Epithelial cell of esophagus (primary cell): ENCODE measurements at regions not wholly inside any gene's neighbourhood (a gene's known extent, or its start where the extent isn't known, plus 50 kb on each side); places are given as distances from the start of the nearest gene placed in this dataset.
A peak's percentile ranks its signal among the peaks of the same experiment; 100 is the strongest.
"Not testable (repeated sequence)": the region's sequence is repeated elsewhere in the genome, so short reads cannot be mapped to it uniquely, and the experiment has no call there.

ENCODE experiments used
- DNase-seq: peaks from one replicate; pipeline ENCODE4 v3.0.0; 2010; ENCODE audit warnings: low read depth
- H3K4me3 ChIP-seq: 2 replicates; pipeline ENCODE4 v1.5.1; 2011; ENCODE audit warnings: mild to moderate bottlenecking, low read length, control low read depth
- CTCF ChIP-seq: IDR thresholded peaks from 2 replicates; pipeline ENCODE4 v1.5.1; 2011; ENCODE audit warnings: low read depth, mild to moderate bottlenecking, low read length, control low read depth, inconsistent platforms; ENCODE audit not compliant: insufficient read depth; ENCODE audit errors: missing control alignments

GRCh38 chr20:4465855-4466545 is 216.9 kb upstream of the ADRA1D start:
- no peak for DNase-seq
- no peak for TF ChIP-seq CTCF
- no peak overlapping the region for H3K4me3 ChIP-seq

GRCh38 chr20:4465212-4465611 is 216.1 kb upstream of the ADRA1D start:
- no peak for DNase-seq
- H3K4me3 ChIP-seq: no peak overlapping the region
- no peak for TF ChIP-seq CTCF

- H3K4me3 ChIP-seq: not testable (repeated sequence)
- peak; percentile 33 for DNase-seq
Measured at GRCh38 chr20:4462801-4463200, 213.7 kb upstream of the ADRA1D start.

GRCh38 chr20:4459081-4459480 is 210.0 kb upstream of the ADRA1D start:
- no peak overlapping the region for H3K4me3 ChIP-seq
- no peak for TF ChIP-seq CTCF
- DNase-seq: peak; percentile 68

- no peak overlapping the region for H3K4me3 ChIP-seq
- no peak for TF ChIP-seq CTCF
- peak; percentile 59 for DNase-seq
Measured at GRCh38 chr20:4457566-4458543, 208.8 kb upstream of the ADRA1D start.

- TF ChIP-seq CTCF: no peak
- H3K4me3 ChIP-seq: no peak overlapping the region
- DNase-seq: no peak
Measured at GRCh38 chr20:4455996-4456395, 206.9 kb upstream of the ADRA1D start.

GRCh38 chr20:4455301-4455701 is 206.2 kb upstream of the ADRA1D start:
- DNase-seq: peak; percentile 61
- no peak overlapping the region for H3K4me3 ChIP-seq
- no peak for TF ChIP-seq CTCF
